HCT116 (cell line): ENCODE measurements at regions not wholly inside any gene's neighbourhood (a gene's known extent, or its start where the extent isn't known, plus 50 kb on each side); places are given as distances from the start of the nearest gene placed in this dataset.

ENCODE experiments used
- ATAC-seq: fragments of 200-7000 bp; cut with Tn5 transposase; 2 replicates; pipeline ENCODE4 v1.9.1; 2020; ENCODE audit warnings: mild to moderate bottlenecking, moderate library complexity
- BruUV-seq: library from RNA; stranded (reverse); fragments of 400-500 nt; replicated peaks from 2 replicates; lab custom pipeline; 2021; lab: Mats Ljungman, UMichigan
- CTCF ChIA-PET: fragments of 300-600 bp; sonication (Branson Sonifier 250); formaldehyde crosslinking; loops from one replicate; lab custom pipeline; 2021; ENCODE audit warnings: antibody characterized with exemption; lab: Charles Lee
- POLR2A ChIA-PET: fragments of 300-600, 350-600 bp; sonication (Branson Sonifier 250); formaldehyde crosslinking; loops from one replicate; lab custom pipeline; 2021; ENCODE audit warnings: antibody characterized with exemption; lab: Charles Lee
- RAD21 ChIA-PET, 2 experiments: fragments of 300-600 bp; sonication (Branson Sonifier 250); formaldehyde crosslinking; loops; one replicate each; lab custom pipeline; 2023; ENCODE audit warnings: low total read pairs in 2 of 2; ENCODE audit not compliant: uncharacterized antibody in 2 of 2, unreplicated experiment in 2 of 2, low non-redundant PET in 1 of 2; lab: Charles Lee
- DNase-seq: peaks from one replicate; pipeline ENCODE4 v3.0.0-alpha.2; 2010; ENCODE audit warnings: low read depth, low spot score
- H2AFZ ChIP-seq: fragments of 200-600 bp; shearing (Covaris generic), sonication (generic); 2 replicates; pipeline ENCODE4 v1.6.1; 2017; ENCODE audit warnings: low read depth, mixed run types, mixed read lengths, antibody characterized with exemption, low read length; ENCODE audit not compliant: poor library complexity, severe bottlenecking
- H3K27ac ChIP-seq: 2 replicates; pipeline ENCODE4 v1.5.1; 2012; ENCODE audit warnings: low read depth, low read length
- H3K27me3 ChIP-seq: fragments of 200-600 bp; sonication (generic); 2 replicates; pipeline ENCODE4 v1.6.1; 2016; ENCODE audit warnings: mixed run types, low read length, mixed read lengths; ENCODE audit not compliant: insufficient read depth
- H3K36me3 ChIP-seq, 2 experiments: fragments of 200-500 bp in 1 of 2; fragments of 200-600 bp in 1 of 2; sonication (Bioruptor generic) in 1 of 2; sonication (generic) in 1 of 2; 2 replicates each; pipeline versions ENCODE4 v1.5.1 to v1.6.1; 2014 to 2016; ENCODE audit warnings: low read length in 2 of 2, inconsistent platforms in 1 of 2, mixed read lengths in 1 of 2, mixed run types in 1 of 2; ENCODE audit not compliant: insufficient read depth in 2 of 2, control insufficient read depth in 1 of 2
- H3K4me1 ChIP-seq, 2 experiments: fragments of 200-600 bp in 1 of 2; sonication (generic) in 1 of 2; 2 replicates each; pipeline versions ENCODE4 v1.5.1 to v1.6.1; 2012 to 2017; ENCODE audit warnings: low read length in 2 of 2, inconsistent platforms in 1 of 2, mild to moderate bottlenecking in 1 of 2, mixed read lengths in 1 of 2, mixed run types in 1 of 2, moderate library complexity in 1 of 2; ENCODE audit not compliant: insufficient read depth in 2 of 2, control insufficient read depth in 1 of 2
- H3K4me2 ChIP-seq: fragments of 200-600 bp; sonication (generic); 2 replicates; pipeline ENCODE4 v1.6.1; 2017; ENCODE audit warnings: mixed run types, low read length, mixed read lengths
- H3K4me3 ChIP-seq, 2 experiments: fragments of 200-600 bp in 1 of 2; sonication (generic) in 1 of 2; replicated peaks in 1 of 2; 2 replicates each; pipeline ENCODE4 v1.5.1; 2011 to 2016; ENCODE audit warnings: low read length in 2 of 2, control low read depth in 1 of 2, low read depth in 1 of 2, mild to moderate bottlenecking in 1 of 2, mixed read lengths in 1 of 2, mixed run types in 1 of 2
- H3K79me2 ChIP-seq: fragments of 200-600 bp; sonication (generic); 2 replicates; pipeline ENCODE4 v1.6.1; 2017; ENCODE audit warnings: mild to moderate bottlenecking, mixed run types, low read length, moderate library complexity, mixed read lengths; ENCODE audit not compliant: insufficient read depth
- H3K9ac ChIP-seq: fragments of 200-600 bp; sonication (generic); 2 replicates; pipeline ENCODE4 v1.6.1; 2016; ENCODE audit warnings: low read length, mixed read lengths
- H3K9me2 ChIP-seq: fragments of 200-600 bp; sonication (generic), shearing (Covaris generic); 2 replicates; pipeline ENCODE4 v1.6.1; 2017; ENCODE audit warnings: mixed run types, mild to moderate bottlenecking, moderate library complexity; ENCODE audit not compliant: insufficient read depth
- H3K9me3 ChIP-seq, 2 experiments: fragments of 200-500 bp in 1 of 2; fragments of 200-600 bp in 1 of 2; sonication (Bioruptor generic) in 1 of 2; sonication (generic) in 1 of 2; 2 replicates each; pipeline ENCODE4 v1.6.1; 2014 to 2017; ENCODE audit warnings: low read length in 2 of 2, mixed read lengths in 2 of 2, inconsistent platforms in 1 of 2, low read depth in 1 of 2, mild to moderate bottlenecking in 1 of 2, mixed run types in 1 of 2, moderate library complexity in 1 of 2; ENCODE audit not compliant: control insufficient read depth in 1 of 2, insufficient read depth in 1 of 2
- H4K20me1 ChIP-seq: fragments of 200-600 bp; sonication (generic), shearing (Covaris generic); 2 replicates; pipeline ENCODE4 v1.6.1; 2017; ENCODE audit warnings: mixed run types, mild to moderate bottlenecking, moderate library complexity; ENCODE audit not compliant: insufficient read depth
- CEBPB ChIP-seq: IDR thresholded peaks from 2 replicates; pipeline ENCODE4 v1.6.1; 2012; ENCODE audit warnings: low read depth
- CTCF ChIP-seq, 3 experiments: fragments of 200-600 bp in 1 of 3; sonication (generic) in 1 of 3; IDR thresholded peaks in 2 of 3; conservative IDR thresholded peaks in 1 of 3; 2 replicates each; pipeline ENCODE4 v1.5.1; 2012 to 2017; ENCODE audit warnings: low read depth in 2 of 3, low read length in 2 of 3, antibody characterized with exemption in 1 of 3, borderline replicate concordance in 1 of 3, control low read depth in 1 of 3, mild to moderate bottlenecking in 1 of 3, mixed read lengths in 1 of 3, mixed run types in 1 of 3, moderate library complexity in 1 of 3; ENCODE audit not compliant: insufficient read depth in 1 of 3
- EZH2 ChIP-seq: fragments of 200-600 bp; sonication (generic); IDR thresholded peaks from 2 replicates; pipeline ENCODE4 v1.6.1; 2017; ENCODE audit warnings: antibody characterized with exemption, mixed run types
- EZH2phosphoT487 ChIP-seq: fragments of 200-600 bp; IDR thresholded peaks from 2 replicates; pipeline ENCODE4 v1.6.1; 2018; ENCODE audit warnings: antibody characterized with exemption, borderline replicate concordance
- MAX ChIP-seq: IDR thresholded peaks from 2 replicates; pipeline ENCODE4 v1.6.1; 2012
- POLR2A ChIP-seq: IDR thresholded peaks from 2 replicates; pipeline ENCODE4 v1.7.0; 2011; ENCODE audit warnings: borderline replicate concordance; ENCODE audit not compliant: insufficient read depth, insufficient read length; ENCODE audit errors: extremely low read depth
- RAD21 ChIP-seq: IDR thresholded peaks from 2 replicates; pipeline ENCODE4 v1.6.1; 2012; ENCODE audit warnings: low read depth, mild to moderate bottlenecking
- TCF7L2 ChIP-seq: IDR thresholded peaks from 2 replicates; pipeline ENCODE4 v1.7.0; 2011; ENCODE audit warnings: borderline replicate concordance, inconsistent platforms; ENCODE audit not compliant: insufficient read depth, insufficient read length; ENCODE audit errors: extremely low read depth
- YY1 ChIP-seq: IDR thresholded peaks from 2 replicates; pipeline ENCODE4 v1.6.1; 2011; ENCODE audit warnings: low read length, low read depth, moderate library complexity, mild to moderate bottlenecking; ENCODE audit not compliant: insufficient replicate concordance; ENCODE audit errors: extremely low read depth
- ZFX ChIP-seq: fragments of 450-650 bp; IDR thresholded peaks from 2 replicates; pipeline ENCODE4 v1.6.1; 2017
- intact Hi-C: fragments of 100-400 bp; cut with micrococcal nuclease; formaldehyde crosslinking; loops from 2 replicates; pipeline ENCODE4 v1.10.0; 2022

- ChIA-PET RAD21 (no interaction called here), POLR2A (no interaction called here), CTCF (no interaction called here)
- Histone ChIP-seq H3K9ac (no peak overlapping the region), H3K36me3 (no peaks in the 10 kb centered on the region), H3K9me3 (no peaks in the 10 kb centered on the region), H3K4me2 (no peak overlapping the region), H3K4me1 (no peaks in the 10 kb centered on the region), H3K27ac (no peak overlapping the region), H3K79me2 (no peaks in the 10 kb centered on the region), H4K20me1 (no peaks in the 10 kb centered on the region), H3K4me3 (no peak overlapping the region), H2AFZ (no peak overlapping the region), H3K27me3 (no peaks in the 10 kb centered on the region), H3K9me2 (no peaks in the 10 kb centered on the region)
- intact Hi-C loops = no loop called here
- no peak for DNase-seq
- no TSS peak for BruUV-seq
- no peak for ATAC-seq
- TF ChIP-seq MAX (no peak), RAD21 (no peak), POLR2A (no peak), CTCF (IDR thresholded peaks at IDR 0.05 in 2 of 3, conservative IDR thresholded peaks at IDR 0.05 in 1 of 3; ENCODE audit: borderline replicate concordance in 1 of 3, insufficient read depth in 1 of 3, low read depth in 2 of 3, low read length in 2 of 3) (no peak), EZH2 (no peak), CEBPB (no peak), EZH2phosphoT487 (no peak), ZFX (no peak), YY1 (no peak), TCF7L2 (no peak)
Measured at GRCh38 chr1:80211691-80212380, 1205.3 kb upstream of the ADGRL4 start.
